H1 (cell line): ENCODE measurements at regions not wholly inside any gene's neighbourhood (a gene's known extent, or its start where the extent isn't known, plus 50 kb on each side); places are given as distances from the start of the nearest gene placed in this dataset.

Source experiments
- CTCF ChIA-PET: fragments of 300-600 bp; sonication (Branson Sonifier 250); formaldehyde crosslinking; loops from one replicate; lab custom pipeline; 2021; ENCODE audit not compliant: partially characterized antibody; lab: Charles Lee
- POLR2A ChIA-PET: fragments of 300-600 bp; sonication (Branson Sonifier 250); formaldehyde crosslinking; loops from one replicate; lab custom pipeline; 2021; ENCODE audit warnings: inconsistent platforms; ENCODE audit not compliant: partially characterized antibody; lab: Charles Lee
- DNase-seq, 2 experiments: peaks; one replicate each; pipeline versions ENCODE4 v3.0.0 to v3.0.0-alpha.2; 2010 to 2022; ENCODE audit warnings: low spot score in 2 of 2, low read depth in 1 of 2, mixed read lengths in 1 of 2
- FAIRE-seq: peaks from 2 replicates; lab custom pipeline; 2011; peaks lifted over from hg19 to GRCh38; lab: Jason Lieb, UNC
- H2AFZ ChIP-seq: 2 replicates; pipeline ENCODE4 v1.8.1; 2012; ENCODE audit warnings: low read length, inconsistent platforms
- H2AK5ac ChIP-seq: 2 replicates; pipeline ENCODE4 v1.6.1; 2013; ENCODE audit warnings: low read depth, low read length
- H2BK120ac ChIP-seq: replicated peaks from 2 replicates; pipeline ENCODE3; 2013; ENCODE audit warnings: low read depth, low read length, inconsistent platforms
- H2BK12ac ChIP-seq: 2 replicates; pipeline ENCODE4 v1.6.1; 2013; ENCODE audit warnings: low read depth, low read length
- H2BK15ac ChIP-seq: 2 replicates; pipeline ENCODE4 v1.6.1; 2013; ENCODE audit warnings: low read length
- H2BK20ac ChIP-seq: 2 replicates; pipeline ENCODE4 v1.6.1; 2013; ENCODE audit warnings: low read length
- H2BK5ac ChIP-seq: 2 replicates; pipeline ENCODE4 v1.6.1; 2013; ENCODE audit warnings: low read depth, low read length
- H3K14ac ChIP-seq: 2 replicates; pipeline ENCODE4 v1.6.1; 2013; ENCODE audit warnings: inconsistent platforms; ENCODE audit not compliant: insufficient read length
- H3K18ac ChIP-seq: 2 replicates; pipeline ENCODE4 v1.6.1; 2013; ENCODE audit warnings: low read length; ENCODE audit errors: extremely low read depth
- H3K23ac ChIP-seq: 2 replicates; pipeline ENCODE4 v1.6.1; 2013; ENCODE audit warnings: inconsistent platforms; ENCODE audit not compliant: insufficient read length
- H3K23me2 ChIP-seq: 2 replicates; pipeline ENCODE4 v1.6.1; 2013; ENCODE audit warnings: low read depth, low read length
- H3K27ac ChIP-seq: 2 replicates; pipeline ENCODE4 v1.6.1; 2011; ENCODE audit warnings: low read depth, low read length, inconsistent platforms
- H3K27me3 ChIP-seq, 4 experiments: replicated peaks in 1 of 4; 1 replicate in 1 of 4; 2 replicates in 3 of 4; pipeline versions ENCODE4 v1.6.1 to v1.8.1; 2011 to 2013; ENCODE audit warnings: low read length in 3 of 4, mild to moderate bottlenecking in 3 of 4, inconsistent platforms in 2 of 4, mixed read lengths in 2 of 4, moderate library complexity in 1 of 4; ENCODE audit not compliant: control insufficient read depth in 3 of 4, insufficient read depth in 3 of 4; ENCODE audit errors: extremely low read depth in 1 of 4
- H3K36me3 ChIP-seq, 4 experiments: 2 replicates each; pipeline versions ENCODE4 v1.6.1 to v1.8.1; 2011 to 2013; ENCODE audit warnings: mild to moderate bottlenecking in 4 of 4, low read length in 3 of 4, moderate library complexity in 2 of 4, control low read depth in 1 of 4, inconsistent platforms in 1 of 4; ENCODE audit not compliant: insufficient read depth in 4 of 4, control insufficient read depth in 2 of 4
- H3K4ac ChIP-seq: replicated peaks from 2 replicates; pipeline ENCODE3; 2013; ENCODE audit warnings: low read length, low read depth, mixed read lengths, inconsistent platforms; ENCODE audit not compliant: insufficient read length
- H3K4me1 ChIP-seq, 4 experiments: replicated peaks in 1 of 4; 1 replicate in 1 of 4; 2 replicates in 3 of 4; pipeline versions ENCODE4 v1.6.1 to v1.8.1; 2011 to 2013; ENCODE audit warnings: low read length in 3 of 4, inconsistent platforms in 2 of 4, mixed read lengths in 1 of 4; ENCODE audit not compliant: insufficient read depth in 4 of 4, control insufficient read depth in 3 of 4
- H3K4me2 ChIP-seq, 2 experiments: 2 replicates each; pipeline versions ENCODE4 v1.6.1 to v1.8.1; 2011 to 2013; ENCODE audit warnings: low read depth in 2 of 2, low read length in 2 of 2, control low read depth in 1 of 2, inconsistent platforms in 1 of 2, mild to moderate bottlenecking in 1 of 2; ENCODE audit not compliant: insufficient read depth in 1 of 2
- H3K4me3 ChIP-seq, 4 experiments: fragments of 200-600, 300-600 bp in 1 of 4; sonication (generic), shearing (Covaris generic), sonication (Bioruptor Twin) in 1 of 4; 2 replicates each; pipeline versions ENCODE4 v1.5.1 to v1.8.1; 2011 to 2016; ENCODE audit warnings: low read length in 4 of 4, low read depth in 3 of 4, control low read depth in 2 of 4, inconsistent platforms in 2 of 4, mild to moderate bottlenecking in 2 of 4, mixed read lengths in 1 of 4, moderate library complexity in 1 of 4; ENCODE audit not compliant: insufficient read depth in 2 of 4; ENCODE audit errors: extremely low read depth in 1 of 4
- H3K56ac ChIP-seq: replicated peaks from 2 replicates; pipeline ENCODE3; 2013; ENCODE audit warnings: low read depth, mild to moderate bottlenecking, mixed read lengths, low read length, inconsistent platforms; ENCODE audit not compliant: insufficient read length
- H3K79me1 ChIP-seq: 2 replicates; pipeline ENCODE4 v1.6.1; 2013; ENCODE audit warnings: low read depth, low read length, control low read depth
- H3K79me2 ChIP-seq, 2 experiments: 2 replicates each; pipeline versions ENCODE4 v1.6.1 to v1.8.1; 2012 to 2013; ENCODE audit warnings: low read length in 2 of 2, mild to moderate bottlenecking in 2 of 2, inconsistent platforms in 1 of 2; ENCODE audit not compliant: insufficient read depth in 2 of 2, control insufficient read depth in 1 of 2
- H3K9ac ChIP-seq, 4 experiments: replicated peaks in 1 of 4; 1 replicate in 1 of 4; 2 replicates in 3 of 4; pipeline versions ENCODE4 v1.6.1 to v1.8.1; 2011 to 2013; ENCODE audit warnings: low read depth in 3 of 4, low read length in 3 of 4, control low read depth in 2 of 4, mild to moderate bottlenecking in 2 of 4, moderate library complexity in 2 of 4, inconsistent platforms in 1 of 4; ENCODE audit errors: extremely low read depth in 1 of 4
- H3K9me3 ChIP-seq, 2 experiments: 2 replicates each; pipeline versions ENCODE4 v1.6.1 to v1.8.1; 2012 to 2013; ENCODE audit warnings: mild to moderate bottlenecking in 2 of 2, moderate library complexity in 2 of 2, control low read depth in 1 of 2, inconsistent platforms in 1 of 2, low read depth in 1 of 2, low read length in 1 of 2, mixed read lengths in 1 of 2; ENCODE audit not compliant: insufficient read depth in 2 of 2
- H4K20me1 ChIP-seq, 2 experiments: replicated peaks in 1 of 2; 2 replicates each; pipeline versions ENCODE3 to v1.8.1; 2011 to 2013; ENCODE audit warnings: inconsistent platforms in 2 of 2, low read length in 2 of 2, mild to moderate bottlenecking in 1 of 2; ENCODE audit not compliant: insufficient read depth in 2 of 2, control insufficient read depth in 1 of 2
- H4K5ac ChIP-seq: 2 replicates; pipeline ENCODE4 v1.6.1; 2013; ENCODE audit warnings: low read length, low read depth, mixed read lengths, inconsistent platforms; ENCODE audit not compliant: insufficient read length
- H4K8ac ChIP-seq: 2 replicates; pipeline ENCODE4 v1.8.0; 2013; ENCODE audit warnings: mild to moderate bottlenecking, moderate library complexity, low read length, inconsistent platforms; ENCODE audit not compliant: insufficient read depth; ENCODE audit errors: extremely low read depth
- H4K91ac ChIP-seq: replicated peaks from 2 replicates; pipeline ENCODE3; 2013; ENCODE audit warnings: low read length, mixed read lengths, inconsistent platforms; ENCODE audit not compliant: insufficient read length
- CTBP2 ChIP-seq: IDR thresholded peaks from 2 replicates; pipeline ENCODE4 v1.7.0; 2011; ENCODE audit warnings: borderline replicate concordance, mild to moderate bottlenecking, moderate library complexity, mixed read lengths, low read length; ENCODE audit not compliant: insufficient read depth, insufficient read length
- KDM4A ChIP-seq: IDR thresholded peaks from one replicate; pipeline ENCODE4 v1.7.1; 2012; ENCODE audit warnings: low read depth, mild to moderate bottlenecking, moderate library complexity, low read length, inconsistent platforms; ENCODE audit not compliant: severe bottlenecking
- YY1 ChIP-seq: IDR thresholded peaks from 2 replicates; pipeline ENCODE4 v1.6.1; 2011; ENCODE audit warnings: low read depth, mild to moderate bottlenecking, low read length
- WGBS, 2 experiments: shearing (Covaris generic) in 1 of 2; methylation state at CpG; one replicate each; pipeline versions ENCODE4 v1.1.6 to v1.1.7; 2013 to 2015; ENCODE audit warnings: low lambda C conversion rate in 2 of 2, mixed read lengths in 2 of 2, inconsistent platforms in 1 of 2, low coverage in 1 of 2, missing lambda C conversion rate in 1 of 2; ENCODE audit not compliant: insufficient replicate concordance in 2 of 2, insufficient coverage in 1 of 2, insufficient read length in 1 of 2; ENCODE audit errors: extremely low coverage in 1 of 2, missing lambda C conversion rate in 1 of 2; 5-methylcytosine and 5-hydroxymethylcytosine counted together

DNA sequence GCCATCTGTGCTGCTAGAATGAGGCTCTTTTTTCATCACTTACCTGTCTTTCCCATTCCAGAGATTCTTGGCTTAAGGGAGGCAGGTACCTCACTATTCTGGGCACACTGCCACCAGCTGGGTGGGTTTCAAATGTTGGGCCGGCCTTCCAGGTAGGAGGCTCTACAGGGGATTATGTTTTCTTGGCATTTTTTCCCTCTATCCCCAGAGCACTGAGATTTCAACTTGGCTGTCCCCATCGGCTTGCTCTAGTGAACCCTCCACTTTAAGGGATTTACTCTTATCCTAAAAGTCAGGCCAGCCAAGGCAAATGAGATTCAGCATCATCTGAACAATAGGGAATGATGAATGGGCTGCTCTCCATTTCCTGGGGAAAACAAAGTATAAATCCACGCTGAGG, 710.1 kb upstream of the CELF2 start:
- no peaks in the 10 kb centered on the region for H3K79me2 ChIP-seq
- 97% methylated on average over 3 of the region's 3 CpGs; no CpG with 5 or more reads in 1 of the 2 experiments for WGBS, 2 experiments
- CTCF ChIA-PET: interaction anchor here (1.2 kb wide), 1 partner anchor 61 kb away, joined by 3 read pairs; no protein-coding TSS in a partner anchor
- no peak overlapping the region for H2BK5ac ChIP-seq
- H3K9ac ChIP-seq: no peak overlapping the region
- no peak overlapping the region for H2BK15ac ChIP-seq
- no peak overlapping the region for H4K5ac ChIP-seq
- H3K79me1 ChIP-seq: no peaks in the 10 kb centered on the region
- H3K9me3 ChIP-seq: no peaks in the 10 kb centered on the region
- no peak overlapping the region for H3K56ac ChIP-seq
- H4K20me1 ChIP-seq: no peaks in the 10 kb centered on the region
- POLR2A ChIA-PET: no interaction called here
- no peaks in the 10 kb centered on the region for H3K36me3 ChIP-seq
- no peak overlapping the region for H2AK5ac ChIP-seq
- H3K4me3 ChIP-seq: no peak overlapping the region
- H3K27ac ChIP-seq: no peak overlapping the region
- H2BK120ac ChIP-seq: no peak overlapping the region
- H3K4me1 ChIP-seq: peaks cover 0 to 4% (median 0%) of the 10 kb centered on the region in 4 experiments; a peak in 2 of 7 replicates
- no peak overlapping the region for H2BK20ac ChIP-seq
- H3K4me2 ChIP-seq: no peak overlapping the region
- no peak overlapping the region for H3K18ac ChIP-seq
- H2BK12ac ChIP-seq: no peak overlapping the region
- no peak overlapping the region for H3K14ac ChIP-seq
- no peak overlapping the region for H2AFZ ChIP-seq
- no peak overlapping the region for H3K4ac ChIP-seq
- H4K91ac ChIP-seq: no peak overlapping the region
- no peak for DNase-seq
- H3K23ac ChIP-seq: no peak overlapping the region
- H3K23me2 ChIP-seq: no peaks in the 10 kb centered on the region
- H3K27me3 ChIP-seq: no peaks in the 10 kb centered on the region; a peak in 1 of 7 replicates
- no peak overlapping the region for H4K8ac ChIP-seq
- no peak for FAIRE-seq
- TF ChIP-seq KDM4A: no peak
- no peak for TF ChIP-seq CTBP2
- no peak for TF ChIP-seq YY1
